MCF 10A (cell line): ENCODE measurements at regions not wholly inside any gene's neighbourhood (a gene's known extent, or its start where the extent isn't known, plus 50 kb on each side); places are given as distances from the start of the nearest gene placed in this dataset.

ENCODE experiments used
- BruUV-seq: library from RNA; stranded (reverse); fragments of 400-500 nt; replicated peaks from 2 replicates; lab custom pipeline; 2021; lab: Mats Ljungman, UMichigan
- CTCF ChIA-PET: fragments of 300-600 bp; sonication (Branson Sonifier 250); formaldehyde crosslinking; extraction: SDS; loops from one replicate; lab custom pipeline; 2021; ENCODE audit warnings: antibody characterized with exemption, inconsistent platforms; lab: Yijun Ruan, JAX
- POLR2A ChIA-PET: fragments of 300-600, 350-650 bp; sonication (Branson Sonifier 250); formaldehyde crosslinking; extraction: SDS; loops from one replicate; lab custom pipeline; 2020; ENCODE audit warnings: antibody characterized with exemption, inconsistent platforms; lab: Yijun Ruan, JAX
- DNase-seq: peaks from one replicate; pipeline ENCODE4 v3.0.0-alpha.2; 2018; ENCODE audit not compliant: unreplicated experiment
- H3K27ac Mint-ChIP-seq: one replicate; pipeline ENCODE4 v1.8.0; 2022; ENCODE audit warnings: mild to moderate bottlenecking, low read depth, mixed read lengths; ENCODE audit not compliant: unreplicated experiment
- H3K27me3 Mint-ChIP-seq: one replicate; pipeline ENCODE4 v1.8.0; 2022; ENCODE audit warnings: mixed read lengths; ENCODE audit not compliant: insufficient read depth, unreplicated experiment
- H3K36me3 Mint-ChIP-seq: one replicate; pipeline ENCODE4 v1.8.0; 2022; ENCODE audit warnings: mild to moderate bottlenecking, moderate library complexity, mixed read lengths; ENCODE audit not compliant: insufficient read depth, unreplicated experiment
- H3K4me1 Mint-ChIP-seq: one replicate; pipeline ENCODE4 v1.8.0; 2022; ENCODE audit warnings: mixed read lengths; ENCODE audit not compliant: insufficient read depth, unreplicated experiment
- H3K4me3 Mint-ChIP-seq: one replicate; pipeline ENCODE4 v1.8.0; 2022; ENCODE audit warnings: mild to moderate bottlenecking, moderate library complexity, mixed read lengths; ENCODE audit not compliant: unreplicated experiment
- H3K9me3 Mint-ChIP-seq: one replicate; pipeline ENCODE4 v1.8.0; 2022; ENCODE audit warnings: mixed read lengths; ENCODE audit not compliant: unreplicated experiment
- CTCF ChIP-seq: fragments of 200-600 bp; IDR thresholded peaks from one replicate; pipeline ENCODE4 v1.8.0; 2022; ENCODE audit warnings: antibody characterized with exemption, mild to moderate bottlenecking; ENCODE audit not compliant: unreplicated experiment
- intact Hi-C: fragments of 100-400 bp; cut with micrococcal nuclease; formaldehyde crosslinking; loops from 2 replicates; pipeline ENCODE4 v1.14.1; 2022

- TF ChIP-seq CTCF, result no peak
- ChIA-PET POLR2A (interaction anchor here (0.8 kb wide), 1 partner anchor 16 kb away, joined by 4 read pairs; no protein-coding TSS in a partner anchor), CTCF (interaction anchor here (0.7 to 3.1 kb wide), 4 partner anchors 9 to 234 kb away, joined by 3 to 19 read pairs (median 5); no protein-coding TSS in a partner anchor)
- Mint-ChIP-seq H3K4me1 (no peaks in the 10 kb centered on the region), H3K27me3 (peaks cover 42% of the 10 kb centered on the region), H3K36me3 (no peaks in the 10 kb centered on the region), H3K4me3 (no peak overlapping the region), H3K9me3 (no peaks in the 10 kb centered on the region), H3K27ac (no peak overlapping the region)
- BruUV-seq, result no TSS peak
- intact Hi-C loops, result no loop called here
- no peak for DNase-seq
Observed at GRCh38 chr21:16096988-16097387, 367.2 kb downstream of the USP25 start.

GRCh38 chr21:16102113-16102512, 372.3 kb downstream of the USP25 start:
- Mint-ChIP-seq H3K27ac (no peak overlapping the region), H3K9me3 (no peaks in the 10 kb centered on the region), H3K36me3 (no peaks in the 10 kb centered on the region), H3K27me3 (peaks cover 51% of the 10 kb centered on the region), H3K4me1 (no peaks in the 10 kb centered on the region), H3K4me3 (no peak overlapping the region)
- ChIA-PET POLR2A (no interaction called here), CTCF (interaction anchor here (0.5 to 1.4 kb wide), 2 partner anchors 19 to 746 kb away, joined by 3 read pairs; no protein-coding TSS in a partner anchor)
- DNase-seq, result no peak
- intact Hi-C loops, result no loop called here
- no TSS peak for BruUV-seq
- TF ChIP-seq CTCF, result no peak

- CTCF ChIA-PET, result no interaction called here
Observed at GRCh38 chr21:16108561-16109075, 378.8 kb downstream of the USP25 start.

More at GRCh38 chr21:16108561-16109075, 378.8 kb downstream of the USP25 start:
- H3K27me3 Mint-ChIP-seq, result peaks cover 18% of the 10 kb centered on the region
- H3K4me1 Mint-ChIP-seq, result no peaks in the 10 kb centered on the region
- no peak overlapping the region for H3K27ac Mint-ChIP-seq
- H3K9me3 Mint-ChIP-seq, result no peaks in the 10 kb centered on the region
- no peak for TF ChIP-seq CTCF
- BruUV-seq, result no TSS peak
- no peak for DNase-seq
- POLR2A ChIA-PET, result interaction anchor here (0.6 to 0.9 kb wide), 2 partner anchors 9 to 88 kb away, joined by 3 read pairs; no protein-coding TSS in a partner anchor
- H3K36me3 Mint-ChIP-seq, result no peaks in the 10 kb centered on the region
- H3K4me3 Mint-ChIP-seq, result no peak overlapping the region
- intact Hi-C loops, result no loop called here
